WI38 (cell line): ENCODE measurements at regions not wholly inside any gene's neighbourhood (a gene's known extent, or its start where the extent isn't known, plus 50 kb on each side); places are given as distances from the start of the nearest gene placed in this dataset.
A peak's percentile ranks its signal among the peaks of the same experiment; 100 is the strongest.

Experiments used
- H3K4me3 ChIP-seq: 2 replicates; pipeline ENCODE4 v1.5.1; 2011; ENCODE audit warnings: low read depth, mild to moderate bottlenecking, control low read depth, low read length
- TF ChIP-seq, protein P1 (sequence below): IDR thresholded peaks from 2 replicates; pipeline ENCODE4 v1.5.1; 2012; ENCODE audit warnings: low read depth, mild to moderate bottlenecking, control low read depth, low read length

DNA sequence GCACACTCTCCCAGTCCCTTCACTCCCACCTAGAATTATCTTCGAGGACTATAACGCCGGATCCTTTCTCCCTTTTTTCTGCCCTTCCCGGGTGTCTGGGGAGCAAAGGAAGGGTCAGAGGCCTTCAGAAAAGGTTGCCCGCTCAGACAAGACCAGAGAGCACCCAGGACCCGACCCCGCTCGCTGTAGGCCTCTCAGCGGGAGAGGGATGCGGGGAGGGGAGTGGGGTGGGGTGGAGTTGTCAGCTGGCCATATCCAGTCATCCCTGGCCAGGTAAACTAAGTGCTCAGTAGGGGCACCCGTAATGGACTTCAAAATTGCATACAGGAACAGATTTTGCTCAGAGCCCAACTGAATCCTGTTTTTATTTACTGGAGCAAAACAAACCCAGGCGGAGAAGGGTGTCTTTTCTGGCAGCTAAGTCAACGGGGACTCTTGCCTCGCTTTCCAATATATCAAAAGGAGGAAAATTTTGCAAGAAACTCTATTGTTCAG is 65.0 kb downstream of the NOL4 start:
- TF ChIP-seq, protein P1, sequence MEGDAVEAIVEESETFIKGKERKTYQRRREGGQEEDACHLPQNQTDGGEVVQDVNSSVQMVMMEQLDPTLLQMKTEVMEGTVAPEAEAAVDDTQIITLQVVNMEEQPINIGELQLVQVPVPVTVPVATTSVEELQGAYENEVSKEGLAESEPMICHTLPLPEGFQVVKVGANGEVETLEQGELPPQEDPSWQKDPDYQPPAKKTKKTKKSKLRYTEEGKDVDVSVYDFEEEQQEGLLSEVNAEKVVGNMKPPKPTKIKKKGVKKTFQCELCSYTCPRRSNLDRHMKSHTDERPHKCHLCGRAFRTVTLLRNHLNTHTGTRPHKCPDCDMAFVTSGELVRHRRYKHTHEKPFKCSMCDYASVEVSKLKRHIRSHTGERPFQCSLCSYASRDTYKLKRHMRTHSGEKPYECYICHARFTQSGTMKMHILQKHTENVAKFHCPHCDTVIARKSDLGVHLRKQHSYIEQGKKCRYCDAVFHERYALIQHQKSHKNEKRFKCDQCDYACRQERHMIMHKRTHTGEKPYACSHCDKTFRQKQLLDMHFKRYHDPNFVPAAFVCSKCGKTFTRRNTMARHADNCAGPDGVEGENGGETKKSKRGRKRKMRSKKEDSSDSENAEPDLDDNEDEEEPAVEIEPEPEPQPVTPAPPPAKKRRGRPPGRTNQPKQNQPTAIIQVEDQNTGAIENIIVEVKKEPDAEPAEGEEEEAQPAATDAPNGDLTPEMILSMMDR = no peak
- H3K4me3 ChIP-seq = no peak overlapping the region

- no peak overlapping the region for H3K4me3 ChIP-seq
- TF ChIP-seq, protein P1 = no peak
These were observed 65.6 kb downstream of the NOL4 start for GRCh38 chr18:34158881-34159690.

- TF ChIP-seq, protein P1 = no peak
- no peak overlapping the region for H3K4me3 ChIP-seq
These were observed 71.0 kb downstream of the NOL4 start for GRCh38 chr18:34153711-34154110.

- TF ChIP-seq, protein P1 = no peak
- no peak overlapping the region for H3K4me3 ChIP-seq
These were observed 93.7 kb downstream of the NOL4 start for GRCh38 chr18:34131006-34131405.

DNA sequence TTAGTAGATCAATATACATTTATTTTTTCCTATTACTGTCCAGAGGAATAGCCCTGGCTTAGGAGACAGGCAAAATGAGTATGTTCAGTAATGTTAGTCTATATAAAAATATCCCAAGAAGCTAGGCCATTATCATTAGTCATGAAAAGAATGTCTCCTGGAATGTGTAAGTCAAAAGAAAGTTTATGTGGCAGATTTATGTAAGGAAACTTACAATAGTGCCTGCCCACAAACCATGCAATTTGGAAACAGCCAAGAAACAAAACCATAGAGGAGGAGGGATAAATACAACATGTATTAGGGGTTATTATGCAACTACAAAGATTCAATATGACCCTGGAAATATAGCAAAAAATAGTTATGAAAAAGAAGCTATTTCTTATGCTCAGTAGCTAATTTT is 96.3 kb downstream of the NOL4 start:
- no peak overlapping the region for H3K4me3 ChIP-seq
- TF ChIP-seq, protein P1 = no peak

- no peak overlapping the region for H3K4me3 ChIP-seq
- TF ChIP-seq, protein P1 = no peak
These were observed 98.6 kb downstream of the NOL4 start for GRCh38 chr18:34126121-34126520.

- H3K4me3 ChIP-seq = no peak overlapping the region
- TF ChIP-seq, protein P1 = peak; percentile 48
These were observed 101.9 kb downstream of the NOL4 start for GRCh38 chr18:34122724-34123334.
